ENCODE measurements at regions not wholly inside any gene's neighbourhood (a gene's known extent, or its start where the extent isn't known, plus 50 kb on each side); places are given as distances from the start of the nearest gene placed in this dataset.

- TF ChIP-seq CTCF (IDR thresholded peaks at IDR 0.05) = no peak
- no peak for TF ChIP-seq POLR2A (IDR thresholded peaks at IDR 0.05)
These were observed 97.9 kb downstream of the HSPH1 start for GRCh38 chr13:31063772-31064171.
